ENCODE measurements at regions not wholly inside any gene's neighbourhood (a gene's known extent, or its start where the extent isn't known, plus 50 kb on each side); places are given as distances from the start of the nearest gene placed in this dataset.
"Not testable (repeated sequence)": the region's sequence is repeated elsewhere in the genome, so short reads cannot be mapped to it uniquely, and the experiment has no call there.

- DNase-seq (ENCODE audit: low read depth): no peak
Observed at GRCh38 chr16:49003022-49003421, 278.6 kb downstream of the CBLN1 start.

- DNase-seq (ENCODE audit: low read depth): no peak
Observed at GRCh38 chr16:49000594-49000993, 281.0 kb downstream of the CBLN1 start.

- DNase-seq (ENCODE audit: low read depth): no peak
Observed at GRCh38 chr16:48999508-48999907, 282.1 kb downstream of the CBLN1 start.

GRCh38 chr16:48999044-48999443 lies 282.6 kb downstream of the CBLN1 start:
- no peak for DNase-seq (ENCODE audit: low read depth)

- DNase-seq (ENCODE audit: low read depth): no peak
Observed at GRCh38 chr16:48997946-48998345, 283.7 kb downstream of the CBLN1 start.

- no peak for DNase-seq (ENCODE audit: low read depth)
Observed at GRCh38 chr16:48997081-48997615, 284.5 kb downstream of the CBLN1 start.

- DNase-seq (ENCODE audit: low read depth): peak; percentile 35
Observed at GRCh38 chr16:48978501-48978900, 303.1 kb downstream of the CBLN1 start.

- DNase-seq (ENCODE audit: low read depth): no peak
Observed at GRCh38 chr16:48972236-48972635, 309.4 kb downstream of the CBLN1 start.

GRCh38 chr16:48971571-48972077 lies 310.0 kb downstream of the CBLN1 start:
- DNase-seq (ENCODE audit: low read depth): no peak

- no peak for DNase-seq (ENCODE audit: low read depth)
Observed at GRCh38 chr16:48970216-48970615, 311.4 kb downstream of the CBLN1 start.

- no peak for DNase-seq (ENCODE audit: low read depth)
Observed at GRCh38 chr16:48969611-48970010, 312.0 kb downstream of the CBLN1 start.

- DNase-seq (ENCODE audit: low read depth): peak; percentile 53
Observed at GRCh38 chr16:48965386-48965785, 316.3 kb downstream of the CBLN1 start.

- DNase-seq (ENCODE audit: low read depth): peak; percentile 81
Observed at GRCh38 chr16:48963901-48964615, 317.6 kb downstream of the CBLN1 start.

- peak; percentile 71 for DNase-seq (ENCODE audit: low read depth)
Observed at GRCh38 chr16:48963306-48963705, 318.3 kb downstream of the CBLN1 start.

- DNase-seq (ENCODE audit: low read depth): peak; percentile 16
Observed at GRCh38 chr16:48961546-48961945, 320.1 kb downstream of the CBLN1 start.

GRCh38 chr16:48960830-48961229 lies 320.8 kb downstream of the CBLN1 start:
- DNase-seq (ENCODE audit: low read depth): no peak

GRCh38 chr16:48959747-48960146 lies 321.9 kb downstream of the CBLN1 start:
- peak; percentile 28 for DNase-seq (ENCODE audit: low read depth)

GRCh38 chr16:48959204-48959603 lies 322.4 kb downstream of the CBLN1 start:
- peak; percentile 76 for DNase-seq (ENCODE audit: low read depth)

- DNase-seq (ENCODE audit: low read depth): peak; percentile 57
Observed at GRCh38 chr16:48958681-48959080, 323.0 kb downstream of the CBLN1 start.

- no peak for DNase-seq (ENCODE audit: low read depth)
Observed at GRCh38 chr16:48956620-48957019, 325.0 kb downstream of the CBLN1 start.

- DNase-seq (ENCODE audit: low read depth): no peak
Observed at GRCh38 chr16:48955837-48956236, 325.8 kb downstream of the CBLN1 start.

GRCh38 chr16:48951621-48952125 lies 330.0 kb downstream of the CBLN1 start:
- DNase-seq (ENCODE audit: low read depth): not testable (repeated sequence)

GRCh38 chr16:48950184-48950583 lies 331.5 kb downstream of the CBLN1 start:
- DNase-seq (ENCODE audit: low read depth): no peak

Data from myocyte (in vitro differentiated cells).